Tibial nerve (tissue), 4 donors: ENCODE measurements at regions not wholly inside any gene's neighbourhood (a gene's known extent, or its start where the extent isn't known, plus 50 kb on each side); places are given as distances from the start of the nearest gene placed in this dataset.
"Not testable (repeated sequence)": the region's sequence is repeated elsewhere in the genome, so short reads cannot be mapped to it uniquely, and the experiment has no call there.

Experiments
- DNase-seq, 2 donors: peaks; one replicate each; pipeline ENCODE4 v3.0.0-alpha.2; 2019; ENCODE audit warnings: low spot score in 2 of 2
- H3K27ac ChIP-seq, 4 donors: fragments of 200-600 bp; sonication (generic) in 3 of 4; one replicate each; pipeline ENCODE4 v1.5.1; 2017 to 2019; ENCODE audit warnings: mild to moderate bottlenecking in 1 of 4
- H3K27me3 ChIP-seq, 2 donors: fragments of 200-600 bp; sonication (generic) in 1 of 2; one replicate each; pipeline versions ENCODE4 v1.5.1 to v1.6.0; 2017 to 2019
- H3K36me3 ChIP-seq, 3 donors: fragments of 200-600 bp; sonication (generic); one replicate each; pipeline ENCODE4 v1.5.1; 2018 to 2019
- H3K4me1 ChIP-seq, 4 donors: fragments of 200-600 bp; sonication (generic) in 3 of 4; one replicate each; pipeline ENCODE4 v1.5.1; 2017 to 2019
- H3K4me3 ChIP-seq, 4 donors: fragments of 200-600 bp; sonication (generic) in 3 of 4; one replicate each; pipeline ENCODE4 v1.5.1; 2017 to 2019; ENCODE audit warnings: mild to moderate bottlenecking in 1 of 4, moderate library complexity in 1 of 4
- H3K9me3 ChIP-seq, 4 donors: fragments of 200-600 bp; sonication (generic) in 3 of 4; one replicate each; pipeline ENCODE4 v1.5.1; 2017 to 2019
- EP300 ChIP-seq, 2 donors: sonication (generic); formaldehyde crosslinking; IDR thresholded peaks; one replicate each; pipeline ENCODE4 v1.6.1; 2017; ENCODE audit warnings: antibody characterized with exemption in 2 of 2, mild to moderate bottlenecking in 1 of 2
- POLR2A ChIP-seq, 2 donors: fragments of 450-650 bp; IDR thresholded peaks; one replicate each; pipeline ENCODE4 v1.6.1; 2017; ENCODE audit warnings: antibody characterized with exemption in 2 of 2, mild to moderate bottlenecking in 2 of 2, moderate library complexity in 2 of 2
- WGBS, 2 donors: methylation state at CpG; one replicate each; pipeline ENCODE4 v1.1.5; 2018; 5-methylcytosine and 5-hydroxymethylcytosine counted together
- TF ChIP-seq, protein P1 (sequence below), 5 experiments: fragments of 200-600 bp in 3 of 5; fragments of 450-650 bp in 2 of 5; sonication (generic) in 3 of 5; IDR thresholded peaks; one replicate each; pipeline ENCODE4 v1.5.1; 2016 to 2019; ENCODE audit warnings: antibody characterized with exemption in 5 of 5, mild to moderate bottlenecking in 3 of 5, moderate library complexity in 2 of 5

DNA sequence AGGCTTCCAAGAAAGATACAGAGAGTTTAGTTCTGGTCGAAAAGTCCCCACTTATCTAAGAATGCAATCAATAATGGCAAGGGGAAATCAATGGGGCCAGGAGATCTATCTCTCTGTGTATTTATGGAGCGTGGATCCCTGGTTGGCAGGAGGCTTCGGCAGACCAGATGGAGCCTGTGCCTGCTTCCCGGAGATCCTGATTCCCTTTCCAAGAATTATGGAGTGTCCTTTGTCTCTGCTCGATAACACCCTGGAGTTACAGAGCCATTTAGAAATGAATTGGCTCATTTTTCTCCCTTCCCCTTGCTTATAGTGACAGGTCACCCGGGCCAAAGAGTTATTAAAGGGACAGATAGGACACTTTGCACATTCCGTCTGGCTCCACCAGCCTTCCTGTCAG, 92.4 kb downstream of the ISX start:
- Histone ChIP-seq H3K27ac (no peak overlapping the region), H3K27me3 (peaks cover 0 to 8% of the 10 kb centered on the region in 2 donors), H3K4me3 (no peak overlapping the region), H3K4me1 (no peaks in the 10 kb centered on the region), H3K9me3 (no peaks in the 10 kb centered on the region), H3K36me3 (no peaks in the 10 kb centered on the region)
- DNase-seq: no peak
- 52 to 53% methylated on average over 7 of the region's 7 CpGs for WGBS, 2 donors
- TF ChIP-seq EP300 (IDR thresholded peaks at IDR 0.05): no peak
- TF ChIP-seq, protein P1, sequence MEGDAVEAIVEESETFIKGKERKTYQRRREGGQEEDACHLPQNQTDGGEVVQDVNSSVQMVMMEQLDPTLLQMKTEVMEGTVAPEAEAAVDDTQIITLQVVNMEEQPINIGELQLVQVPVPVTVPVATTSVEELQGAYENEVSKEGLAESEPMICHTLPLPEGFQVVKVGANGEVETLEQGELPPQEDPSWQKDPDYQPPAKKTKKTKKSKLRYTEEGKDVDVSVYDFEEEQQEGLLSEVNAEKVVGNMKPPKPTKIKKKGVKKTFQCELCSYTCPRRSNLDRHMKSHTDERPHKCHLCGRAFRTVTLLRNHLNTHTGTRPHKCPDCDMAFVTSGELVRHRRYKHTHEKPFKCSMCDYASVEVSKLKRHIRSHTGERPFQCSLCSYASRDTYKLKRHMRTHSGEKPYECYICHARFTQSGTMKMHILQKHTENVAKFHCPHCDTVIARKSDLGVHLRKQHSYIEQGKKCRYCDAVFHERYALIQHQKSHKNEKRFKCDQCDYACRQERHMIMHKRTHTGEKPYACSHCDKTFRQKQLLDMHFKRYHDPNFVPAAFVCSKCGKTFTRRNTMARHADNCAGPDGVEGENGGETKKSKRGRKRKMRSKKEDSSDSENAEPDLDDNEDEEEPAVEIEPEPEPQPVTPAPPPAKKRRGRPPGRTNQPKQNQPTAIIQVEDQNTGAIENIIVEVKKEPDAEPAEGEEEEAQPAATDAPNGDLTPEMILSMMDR (IDR thresholded peaks at IDR 0.05): no peak
- TF ChIP-seq POLR2A (IDR thresholded peaks at IDR 0.05): no peak

DNA sequence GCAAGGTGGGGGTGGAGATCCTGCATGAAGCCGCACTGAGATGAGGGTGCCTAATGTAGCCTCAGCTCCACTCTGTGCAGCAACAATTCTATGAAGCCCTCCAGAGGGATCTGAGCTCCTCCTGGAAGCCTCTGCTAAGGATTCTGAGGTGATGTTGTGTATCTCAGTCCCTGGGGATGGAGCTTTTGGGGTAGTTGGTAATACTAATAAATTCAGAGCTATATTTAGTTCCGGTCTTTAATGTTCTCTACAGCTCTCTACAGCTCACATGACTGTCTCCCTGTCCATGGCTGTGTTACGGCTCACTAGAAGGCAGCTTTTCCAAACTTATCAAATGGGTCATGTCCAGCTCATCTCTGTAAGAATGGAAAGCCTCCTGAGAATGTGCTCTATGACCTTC, 93.4 kb downstream of the ISX start:
- H3K9me3 ChIP-seq: no peaks in the 10 kb centered on the region
- H3K4me1 ChIP-seq: no peaks in the 10 kb centered on the region
- DNase-seq: no peak
- WGBS, 2 donors: 66 to 78% methylated on average over 3 of the region's 3 CpGs
- H3K4me3 ChIP-seq: no peak overlapping the region
- no peaks in the 10 kb centered on the region for H3K36me3 ChIP-seq
- TF ChIP-seq EP300 (IDR thresholded peaks at IDR 0.05): no peak
- TF ChIP-seq, protein P1 (IDR thresholded peaks at IDR 0.05): no peak
- no peak for TF ChIP-seq POLR2A (IDR thresholded peaks at IDR 0.05)
- H3K27ac ChIP-seq: no peak overlapping the region
- peaks cover 0 to 5% of the 10 kb centered on the region in 2 donors for H3K27me3 ChIP-seq

DNA sequence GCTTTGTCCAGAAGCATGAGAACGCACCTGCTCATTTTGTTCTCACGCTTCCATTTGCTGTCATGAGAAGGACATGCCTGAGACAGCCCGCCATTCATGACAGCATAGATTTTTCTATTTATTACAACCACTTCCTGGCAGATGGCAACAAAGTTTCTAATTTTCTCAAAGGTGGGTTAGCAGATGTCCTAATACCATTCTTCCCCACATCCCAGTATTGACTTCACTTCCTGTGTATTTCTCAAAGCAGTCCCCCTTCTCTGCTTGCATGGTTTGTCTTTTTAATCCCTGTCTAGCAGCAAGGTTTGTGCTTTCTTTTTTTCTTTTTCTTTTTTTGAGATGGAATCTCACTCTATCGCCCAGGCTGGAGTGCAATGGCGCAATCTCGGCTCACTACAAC, 94.3 kb downstream of the ISX start:
- Histone ChIP-seq H3K36me3 (no peaks in the 10 kb centered on the region), H3K9me3 (peaks cover 0 to 4% (median 0%) of the 10 kb centered on the region in 4 donors), H3K27me3 (no peaks in the 10 kb centered on the region), H3K27ac (no peak overlapping the region), H3K4me1 (no peaks in the 10 kb centered on the region), H3K4me3 (no peak overlapping the region)
- no peak for DNase-seq
- whole genome bisulfite sequencing, 2 donors: 86 to 87% methylated on average over 6 of the region's 6 CpGs
- no peak for TF ChIP-seq POLR2A (IDR thresholded peaks at IDR 0.05)
- TF ChIP-seq, protein P1 (IDR thresholded peaks at IDR 0.05): no peak
- TF ChIP-seq EP300 (IDR thresholded peaks at IDR 0.05): no peak

DNA sequence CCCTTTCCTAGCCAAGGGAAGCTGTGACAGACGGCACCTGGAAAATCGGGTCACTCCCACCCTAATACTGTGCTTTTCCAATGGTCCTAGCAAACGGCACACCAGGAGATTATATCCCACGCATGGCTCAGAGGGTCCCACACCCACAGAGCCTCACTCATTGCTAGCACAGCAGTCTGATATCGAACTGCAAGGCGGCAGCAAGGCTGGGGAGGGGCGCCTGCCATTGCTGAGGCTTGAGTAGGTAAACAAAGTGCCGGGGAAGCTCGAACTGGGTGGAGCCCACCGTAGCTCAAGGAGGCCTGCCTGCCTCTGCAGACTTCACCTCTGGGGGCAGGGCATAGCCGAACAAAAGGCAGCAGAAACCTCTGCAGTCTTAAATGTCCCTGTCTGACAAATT, 91.4 kb upstream of the HMGXB4 start:
- H3K27ac ChIP-seq, H3K9me3 ChIP-seq, H3K4me1 ChIP-seq, H3K36me3 ChIP-seq, H3K27me3 ChIP-seq, H3K4me3 ChIP-seq, DNase-seq: not testable (repeated sequence)
- WGBS, 2 donors: 65 to 77% methylated on average over 9 to 11 of the region's 11 CpGs

DNA sequence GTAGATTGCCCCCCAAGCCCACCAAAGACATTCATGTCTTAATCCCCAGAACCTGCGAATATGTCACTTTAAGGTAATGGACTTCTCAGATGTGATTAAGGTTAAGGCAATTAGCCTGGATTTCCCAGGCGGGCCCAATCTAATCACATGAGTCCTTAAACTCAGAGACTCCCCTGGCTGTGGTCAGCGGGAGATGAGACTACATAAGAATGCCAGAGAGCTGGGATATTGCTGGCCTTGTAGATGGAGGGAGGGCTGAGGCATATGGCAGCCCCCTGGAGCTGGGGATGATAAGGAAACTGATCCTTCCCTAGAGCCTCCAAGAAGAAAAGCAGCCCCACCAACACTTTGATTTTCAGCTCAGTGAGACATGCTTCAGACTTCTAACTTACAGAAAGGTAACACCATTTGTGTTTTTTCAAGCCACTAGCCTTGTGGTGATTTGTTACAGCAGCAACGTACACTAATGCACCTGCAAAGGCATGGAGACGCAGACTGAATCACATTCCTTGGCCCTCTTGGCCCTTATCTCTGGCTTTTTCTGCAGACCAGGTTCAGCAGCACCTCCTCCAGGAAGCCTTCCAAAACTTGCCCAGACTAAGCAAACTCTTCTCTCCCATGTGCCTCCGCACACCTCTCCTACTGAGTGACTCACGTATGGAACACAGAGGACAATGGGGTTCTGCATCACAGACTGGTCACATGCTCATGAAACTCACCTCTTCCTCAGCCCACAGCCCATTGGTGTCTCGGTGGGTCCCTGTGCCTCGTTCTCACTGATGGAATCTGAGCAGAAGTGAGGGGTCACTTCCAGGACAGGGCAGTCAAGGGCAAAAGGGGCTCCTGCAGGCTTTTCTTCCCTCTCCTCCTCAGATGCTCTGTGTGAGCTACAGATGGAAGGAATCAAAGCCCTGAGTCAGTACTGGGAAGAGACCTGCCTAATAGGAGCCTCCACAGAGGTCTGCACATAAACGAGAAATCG, 86.3 kb upstream of the HMGXB4 start:
- TF ChIP-seq EP300 (IDR thresholded peaks at IDR 0.05): no peak
- TF ChIP-seq POLR2A (IDR thresholded peaks at IDR 0.05): no peak
- TF ChIP-seq, protein P1 (IDR thresholded peaks at IDR 0.05): no peak
- DNase-seq: no peak
- Histone ChIP-seq H3K9me3 (peaks cover 0 to 3% (median 0%) of the 10 kb centered on the region in 4 donors), H3K36me3 (no peaks in the 10 kb centered on the region), H3K27me3 (no peaks in the 10 kb centered on the region), H3K4me3 (no peak overlapping the region), H3K4me1 (no peaks in the 10 kb centered on the region), H3K27ac (no peak overlapping the region)
- 63 to 80% methylated on average over 11 of the region's 11 CpGs for WGBS, 2 donors
